AG04449 (cell line): ENCODE measurements at regions not wholly inside any gene's neighbourhood (a gene's known extent, or its start where the extent isn't known, plus 50 kb on each side); places are given as distances from the start of the nearest gene placed in this dataset.

ENCODE experiments used
- CTCF ChIA-PET: fragments of 350-600 bp; formaldehyde crosslinking; extraction: SDS; loops from one replicate; lab custom pipeline; 2021; ENCODE audit warnings: antibody characterized with exemption; lab: Yijun Ruan, JAX
- POLR2A ChIA-PET: fragments of 400-600, 350-600 bp; formaldehyde crosslinking; extraction: SDS; loops from one replicate; lab custom pipeline; 2020; ENCODE audit warnings: antibody characterized with exemption, inconsistent platforms; lab: Yijun Ruan, JAX
- DNase-seq: peaks from one replicate; pipeline ENCODE4 v3.0.0-alpha.2; 2010; ENCODE audit warnings: low read depth, low spot score
- H3K4me3 ChIP-seq: 2 replicates; pipeline ENCODE4 v1.5.1; 2011; ENCODE audit warnings: low read depth, mild to moderate bottlenecking, control low read depth, low read length
- CTCF ChIP-seq: IDR thresholded peaks from one replicate; pipeline ENCODE4 v1.5.1; 2011; ENCODE audit warnings: mild to moderate bottlenecking, moderate library complexity, low read length, control low read depth, inconsistent platforms; ENCODE audit not compliant: insufficient read depth; ENCODE audit errors: missing control alignments

- no peak overlapping the region for H3K4me3 ChIP-seq
- POLR2A ChIA-PET = no interaction called here
- CTCF ChIA-PET = no interaction called here
Measured at GRCh38 chr4:96379524-96379923, 539.6 kb downstream of the PDHA2 start.

GRCh38 chr4:96380106-96380505 is 540.2 kb downstream of the PDHA2 start:
- no peak for DNase-seq
- ChIA-PET POLR2A (no interaction called here), CTCF (no interaction called here)
- TF ChIP-seq CTCF = no peak
- H3K4me3 ChIP-seq = no peak overlapping the region

More at GRCh38 chr4:96379524-96379923, 539.6 kb downstream of the PDHA2 start:
- no peak for TF ChIP-seq CTCF
- no peak for DNase-seq

- DNase-seq = no peak
- H3K4me3 ChIP-seq = no peak overlapping the region
- ChIA-PET CTCF (no interaction called here), POLR2A (no interaction called here)
- no peak for TF ChIP-seq CTCF
Measured at GRCh38 chr4:96383349-96383748, 543.5 kb downstream of the PDHA2 start.

GRCh38 chr4:96389770-96390169 is 549.9 kb downstream of the PDHA2 start:
- ChIA-PET CTCF (no interaction called here), POLR2A (no interaction called here)
- no peak for DNase-seq
- H3K4me3 ChIP-seq = no peak overlapping the region
- no peak for TF ChIP-seq CTCF

- no peak overlapping the region for H3K4me3 ChIP-seq
- CTCF ChIA-PET = no interaction called here
- no peak for TF ChIP-seq CTCF
- DNase-seq = no peak
- POLR2A ChIA-PET = no interaction called here
Measured at GRCh38 chr4:96390404-96390803, 550.5 kb downstream of the PDHA2 start.

- DNase-seq = no peak
- CTCF ChIA-PET = no interaction called here
Measured at GRCh38 chr4:96395747-96396146, 555.9 kb downstream of the PDHA2 start.

More at GRCh38 chr4:96395747-96396146, 555.9 kb downstream of the PDHA2 start:
- H3K4me3 ChIP-seq = no peak overlapping the region
- POLR2A ChIA-PET = no interaction called here
- no peak for TF ChIP-seq CTCF
